SU-DHL-6 (cell line): ENCODE measurements at regions not wholly inside any gene's neighbourhood (a gene's known extent, or its start where the extent isn't known, plus 50 kb on each side); places are given as distances from the start of the nearest gene placed in this dataset.

Experiments used
- H2AFZ ChIP-seq: fragments of 200-600 bp; sonication (generic); 2 replicates; pipeline ENCODE4 v1.6.1; 2014; ENCODE audit warnings: low read depth, mild to moderate bottlenecking, moderate library complexity, mixed read lengths, antibody characterized with exemption, low read length; ENCODE audit not compliant: severe bottlenecking
- H3F3A ChIP-seq: fragments of 200-600 bp; shearing (Covaris generic); 2 replicates; pipeline ENCODE4 v1.6.0; 2016; ENCODE audit warnings: antibody characterized with exemption, mild to moderate bottlenecking; ENCODE audit not compliant: insufficient read depth
- H3K27ac ChIP-seq: fragments of 200-600 bp; sonication (generic); 2 replicates; pipeline ENCODE4 v1.5.1; 2016; ENCODE audit warnings: low read depth, mild to moderate bottlenecking, low read length, moderate library complexity, mixed read lengths
- H3K27me3 ChIP-seq: fragments of 200-600 bp; sonication (generic), shearing (Covaris generic); 2 replicates; pipeline ENCODE4 v1.6.0; 2014; ENCODE audit warnings: mild to moderate bottlenecking, low read length
- H3K36me3 ChIP-seq: fragments of 200-600 bp; sonication (generic); 2 replicates; pipeline ENCODE4 v1.6.1; 2014; ENCODE audit warnings: mild to moderate bottlenecking, low read length, mixed read lengths
- H3K4me2 ChIP-seq: fragments of 300-600, 200-600 bp; shearing (Covaris generic), sonication (generic); 2 replicates; pipeline ENCODE4 v1.6.0; 2014; ENCODE audit warnings: low read length, low read depth, mild to moderate bottlenecking; ENCODE audit not compliant: poor library complexity, severe bottlenecking
- H3K4me3 ChIP-seq: fragments of 200-600 bp; sonication (generic); 2 replicates; pipeline ENCODE4 v1.5.1; 2014; ENCODE audit warnings: antibody characterized with exemption, low read length, mild to moderate bottlenecking, mixed read lengths; ENCODE audit not compliant: insufficient read depth, poor library complexity, severe bottlenecking
- H3K79me2 ChIP-seq: fragments of 200-600 bp; sonication (generic); 2 replicates; pipeline ENCODE4 v1.6.1; 2014; ENCODE audit warnings: mild to moderate bottlenecking, low read length, moderate library complexity; ENCODE audit not compliant: insufficient read depth
- H3K9ac ChIP-seq: fragments of 200-600 bp; sonication (generic); 2 replicates; pipeline ENCODE4 v1.7.0; 2014; ENCODE audit warnings: mild to moderate bottlenecking, low read length
- H3K9me2 ChIP-seq: fragments of 200-600 bp; sonication (generic); replicated peaks from 2 replicates; pipeline ENCODE4 v1.6.1; 2014; ENCODE audit warnings: low read length; ENCODE audit not compliant: insufficient read depth
- H3K9me3 ChIP-seq: fragments of 200-600 bp; sonication (generic); 2 replicates; pipeline ENCODE4 v1.6.1; 2014; ENCODE audit warnings: low read length, mixed read lengths; ENCODE audit not compliant: insufficient read depth
- H4K20me1 ChIP-seq: fragments of 200-600 bp; sonication (generic); 2 replicates; pipeline ENCODE4 v1.6.1; 2014; ENCODE audit warnings: low read depth, mild to moderate bottlenecking, antibody characterized with exemption, low read length, moderate library complexity, mixed read lengths
- CTCF ChIP-seq: fragments of 200-600 bp; sonication (generic); IDR thresholded peaks from one replicate; pipeline ENCODE4 v1.5.1; 2017; ENCODE audit warnings: antibody characterized with exemption, mild to moderate bottlenecking, low read length, moderate library complexity; ENCODE audit not compliant: insufficient read depth, poor library complexity, severe bottlenecking
- EZH2phosphoT487 ChIP-seq: fragments of 200-600 bp; sonication (generic), shearing (Covaris generic); conservative IDR thresholded peaks from 2 replicates; pipeline ENCODE4 v1.6.1; 2018; ENCODE audit warnings: mild to moderate bottlenecking, antibody characterized with exemption, low read length, moderate library complexity, mixed read lengths

GRCh38 chr13:19061278-19061677 is 120.3 kb downstream of the TUBA3C start:
- Histone ChIP-seq H3K9me3 (no peaks in the 10 kb centered on the region), H3K4me2 (no peak overlapping the region), H3K27ac (no peak overlapping the region), H4K20me1 (no peaks in the 10 kb centered on the region), H3K27me3 (no peaks in the 10 kb centered on the region), H3K36me3 (no peaks in the 10 kb centered on the region), H3K79me2 (no peaks in the 10 kb centered on the region), H3K4me3 (no peak overlapping the region), H3F3A (no peaks in the 10 kb centered on the region), H2AFZ (no peak overlapping the region), H3K9me2 (no peaks in the 10 kb centered on the region), H3K9ac (no peak overlapping the region)
- no peak for TF ChIP-seq CTCF
- no peak for TF ChIP-seq EZH2phosphoT487

- Histone ChIP-seq H3K9me2 (no peaks in the 10 kb centered on the region), H3K27me3 (no peaks in the 10 kb centered on the region), H3K79me2 (no peaks in the 10 kb centered on the region), H4K20me1 (no peaks in the 10 kb centered on the region), H2AFZ (no peak overlapping the region), H3K9ac (no peak overlapping the region), H3K4me2 (no peak overlapping the region), H3F3A (no peaks in the 10 kb centered on the region), H3K36me3 (no peaks in the 10 kb centered on the region), H3K27ac (no peak overlapping the region), H3K9me3 (no peaks in the 10 kb centered on the region), H3K4me3 (no peak overlapping the region)
- no peak for TF ChIP-seq EZH2phosphoT487
- no peak for TF ChIP-seq CTCF
Observed at GRCh38 chr13:19060311-19061002, 121.2 kb downstream of the TUBA3C start.

GRCh38 chr13:19059016-19059780 is 122.4 kb downstream of the TUBA3C start:
- Histone ChIP-seq H3K79me2 (no peaks in the 10 kb centered on the region), H3K27ac (no peak overlapping the region), H3K9ac (no peak overlapping the region), H3F3A (no peaks in the 10 kb centered on the region), H2AFZ (no peak overlapping the region), H3K4me3 (no peak overlapping the region), H3K36me3 (no peaks in the 10 kb centered on the region), H3K27me3 (no peaks in the 10 kb centered on the region), H3K4me2 (no peak overlapping the region), H3K9me2 (no peaks in the 10 kb centered on the region), H3K9me3 (no peaks in the 10 kb centered on the region), H4K20me1 (no peaks in the 10 kb centered on the region)
- no peak for TF ChIP-seq EZH2phosphoT487
- no peak for TF ChIP-seq CTCF
